Effector memory CD8-positive, alpha-beta T cell (primary cell): ENCODE measurements at regions not wholly inside any gene's neighbourhood (a gene's known extent, or its start where the extent isn't known, plus 50 kb on each side); places are given as distances from the start of the nearest gene placed in this dataset.
"Not testable (repeated sequence)": the region's sequence is repeated elsewhere in the genome, so short reads cannot be mapped to it uniquely, and the experiment has no call there.

ENCODE experiments used
- ATAC-seq: fragments of 150-1000 bp; cut with Tn5 transposase; replicated peaks from 2 replicates; pipeline ENCODE4 v1.10.0; 2021; ENCODE audit warnings: mild to moderate bottlenecking, moderate library complexity
- DNase-seq, 3 experiments: peaks; one replicate each; pipeline ENCODE4 v3.0.0; 2021
- H3K27ac Mint-ChIP-seq, 2 donors: one replicate each; pipeline ENCODE4 v1.8.0; 2022; ENCODE audit warnings: mild to moderate bottlenecking in 2 of 2, mixed read lengths in 2 of 2, moderate library complexity in 2 of 2
- H3K27me3 Mint-ChIP-seq, 2 donors: one replicate each; pipeline ENCODE4 v1.8.0; 2022; ENCODE audit warnings: mixed read lengths in 2 of 2
- H3K36me3 Mint-ChIP-seq: one replicate; pipeline ENCODE4 v1.8.0; 2022; ENCODE audit warnings: mild to moderate bottlenecking, moderate library complexity, mixed read lengths; ENCODE audit not compliant: insufficient read depth
- H3K4me1 Mint-ChIP-seq, 2 donors: one replicate each; pipeline ENCODE4 v1.8.0; 2022; ENCODE audit warnings: low read depth in 2 of 2, mixed read lengths in 2 of 2
- H3K4me3 Mint-ChIP-seq, 2 donors: one replicate each; pipeline ENCODE4 v1.8.0; 2022; ENCODE audit warnings: mild to moderate bottlenecking in 2 of 2, mixed read lengths in 2 of 2, moderate library complexity in 2 of 2
- H3K9me3 Mint-ChIP-seq, 2 donors: one replicate each; pipeline ENCODE4 v1.8.0; 2022; ENCODE audit warnings: mixed read lengths in 2 of 2

DNA sequence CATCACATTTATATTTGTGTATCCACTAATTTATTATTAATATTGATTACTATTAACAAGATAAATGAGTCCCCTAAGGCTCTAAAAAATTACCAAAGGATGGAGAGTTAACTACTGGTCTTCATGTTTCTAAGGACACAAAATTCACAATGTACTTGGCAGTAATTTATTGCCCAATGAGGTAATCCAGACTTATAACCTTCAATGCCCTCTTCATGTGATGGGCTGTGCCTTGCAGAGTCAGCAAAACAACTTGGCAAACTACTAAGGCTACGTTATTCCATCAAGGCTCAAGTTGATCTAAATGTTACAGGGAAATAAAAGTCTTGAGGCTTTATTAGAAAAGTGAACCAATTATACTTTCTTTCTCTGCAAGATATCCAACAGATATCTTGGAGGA, 804.9 kb upstream of the NXPH2 start:
- Mint-ChIP-seq H3K36me3 (no peaks in the 10 kb centered on the region), H3K27ac (no peak overlapping the region), H3K4me3 (no peak overlapping the region), H3K27me3 (no peaks in the 10 kb centered on the region), H3K4me1 (no peaks in the 10 kb centered on the region), H3K9me3 (peaks cover 8 to 20% of the 10 kb centered on the region in 2 donors)
- no peak for DNase-seq
- no peak for ATAC-seq

DNA sequence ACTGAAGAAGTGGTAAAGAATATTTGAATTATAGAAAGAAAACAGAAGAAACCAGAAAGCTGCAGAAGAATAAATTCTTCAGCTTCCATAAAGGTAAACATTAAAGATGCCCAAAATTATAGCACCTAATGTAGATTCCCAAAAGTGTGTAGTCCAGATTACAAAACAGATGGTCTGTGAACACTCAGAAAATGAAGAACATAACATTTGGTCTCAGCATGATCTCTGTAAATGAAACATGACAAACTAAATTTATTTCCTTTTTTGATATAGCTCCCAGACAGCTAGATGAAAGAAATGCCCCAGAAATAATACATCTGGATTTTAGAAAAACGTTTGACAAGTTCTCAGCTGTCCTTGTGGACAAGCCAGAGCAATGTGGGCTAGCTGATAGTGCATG, 794.2 kb upstream of the NXPH2 start:
- ATAC-seq: no peak
- Mint-ChIP-seq H3K9me3 (peaks cover 6 to 35% of the 10 kb centered on the region in 2 donors), H3K4me1 (no peaks in the 10 kb centered on the region), H3K27ac (no peak overlapping the region), H3K27me3 (no peaks in the 10 kb centered on the region), H3K4me3 (no peak overlapping the region), H3K36me3 (no peaks in the 10 kb centered on the region)
- no peak for DNase-seq

DNA sequence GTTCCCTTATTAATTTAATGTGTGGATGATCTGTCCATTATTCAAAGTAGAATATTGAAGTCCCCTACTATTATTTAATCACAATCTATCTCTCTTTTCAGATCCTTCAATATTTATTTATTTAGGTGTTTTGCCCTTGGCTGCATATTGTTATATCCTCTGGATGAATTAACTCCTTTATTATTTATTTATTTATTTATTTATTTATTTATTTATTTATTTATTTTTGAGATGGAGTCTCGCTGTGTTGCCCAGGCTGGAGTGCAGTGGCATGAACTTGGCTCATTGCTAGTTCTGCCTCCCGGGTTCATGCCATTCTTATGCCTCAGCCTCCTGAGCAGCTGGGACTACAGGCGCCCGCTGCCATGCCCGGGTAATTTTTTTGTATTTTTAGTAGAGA, 776.6 kb upstream of the NXPH2 start:
- H3K4me3 Mint-ChIP-seq: no peak overlapping the region
- no peak overlapping the region for H3K27ac Mint-ChIP-seq
- H3K9me3 Mint-ChIP-seq: peaks cover 14 to 24% of the 10 kb centered on the region in 2 donors
- no peak for ATAC-seq
- no peaks in the 10 kb centered on the region for H3K36me3 Mint-ChIP-seq
- DNase-seq: no peak
- no peaks in the 10 kb centered on the region for H3K4me1 Mint-ChIP-seq
- no peaks in the 10 kb centered on the region for H3K27me3 Mint-ChIP-seq

DNA sequence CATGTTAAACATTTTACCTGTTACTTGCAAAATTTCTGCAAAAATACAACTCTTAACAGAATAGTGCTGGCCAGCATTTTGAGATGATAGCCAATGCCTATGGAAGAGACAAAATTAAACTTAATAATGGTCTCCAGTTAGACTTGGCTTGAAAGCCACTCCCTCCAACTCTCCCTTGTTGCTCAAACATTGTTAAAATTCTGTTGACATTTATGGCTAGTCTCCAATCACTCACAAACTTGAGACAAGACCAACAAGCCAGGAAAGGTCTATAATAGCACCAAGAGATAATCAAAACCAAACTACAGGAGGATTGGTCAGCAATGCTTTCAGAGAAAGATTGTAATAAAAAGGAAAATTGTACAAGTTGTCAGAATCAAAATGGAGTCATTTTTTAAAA, 770.7 kb upstream of the NXPH2 start:
- Mint-ChIP-seq H3K27me3 (no peaks in the 10 kb centered on the region), H3K4me3 (no peak overlapping the region), H3K27ac (no peak overlapping the region), H3K4me1 (no peaks in the 10 kb centered on the region), H3K9me3 (peaks cover 5 to 7% of the 10 kb centered on the region in 2 donors), H3K36me3 (no peaks in the 10 kb centered on the region)
- no peak for ATAC-seq
- DNase-seq: no peak

DNA sequence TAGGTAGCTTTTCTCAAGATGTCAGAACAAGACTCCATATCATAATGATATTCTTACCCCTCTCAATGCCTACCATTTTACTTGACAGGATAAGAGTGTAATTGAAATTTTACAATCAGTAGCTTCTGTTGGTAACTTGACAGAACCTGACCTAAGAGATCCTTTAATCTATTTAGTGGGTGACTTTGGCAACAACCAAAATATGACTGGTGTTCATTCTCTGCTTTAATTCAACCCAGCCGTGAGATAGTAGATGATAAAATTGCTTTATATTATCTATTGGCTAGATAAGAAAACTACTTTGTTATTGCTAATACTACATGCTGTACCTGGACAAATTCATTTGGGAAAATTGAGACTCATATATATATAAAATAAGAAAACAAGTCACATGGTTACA, 770.2 kb upstream of the NXPH2 start:
- Mint-ChIP-seq H3K36me3 (no peaks in the 10 kb centered on the region), H3K27me3 (no peaks in the 10 kb centered on the region), H3K4me1 (no peaks in the 10 kb centered on the region), H3K9me3 (peaks cover 4 to 7% of the 10 kb centered on the region in 2 donors), H3K4me3 (no peak overlapping the region), H3K27ac (no peak overlapping the region)
- no peak for ATAC-seq
- no peak for DNase-seq

DNA sequence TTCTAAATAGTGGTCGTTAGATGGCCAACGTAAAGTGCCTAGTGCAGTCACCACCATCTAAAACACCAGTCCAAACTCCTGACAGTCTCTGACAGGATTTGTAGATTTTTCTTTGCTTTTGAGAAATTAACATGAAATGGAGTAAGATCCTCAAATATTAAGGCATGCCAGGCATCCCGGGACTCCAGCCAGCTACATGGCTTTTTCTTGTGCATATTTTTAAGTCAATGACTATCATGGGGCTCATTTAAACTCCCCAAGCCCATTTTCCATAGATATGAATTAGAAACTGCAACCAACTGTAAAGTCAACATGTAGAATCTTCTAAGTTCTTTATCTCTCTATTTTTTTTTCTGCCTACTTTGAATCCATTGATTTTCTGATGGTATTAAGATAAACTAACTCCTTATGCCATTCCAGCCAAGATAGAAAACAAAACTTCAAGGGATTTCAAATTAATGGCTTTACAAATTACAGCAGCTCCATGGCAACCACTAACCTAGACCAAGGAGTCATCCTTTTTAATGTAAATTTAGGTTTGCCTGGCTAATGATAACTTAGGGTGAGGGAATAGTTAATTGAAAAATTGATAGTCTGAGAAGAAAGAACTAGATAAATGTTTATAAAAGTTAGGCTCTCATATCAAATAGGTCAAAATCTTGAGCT, 764.1 kb upstream of the NXPH2 start:
- Mint-ChIP-seq H3K27ac (no peak overlapping the region), H3K27me3 (no peaks in the 10 kb centered on the region), H3K4me1 (no peaks in the 10 kb centered on the region), H3K36me3 (no peaks in the 10 kb centered on the region), H3K4me3 (no peak overlapping the region), H3K9me3 (peaks cover 6 to 8% of the 10 kb centered on the region in 2 donors)
- ATAC-seq: no peak
- no peak for DNase-seq

DNA sequence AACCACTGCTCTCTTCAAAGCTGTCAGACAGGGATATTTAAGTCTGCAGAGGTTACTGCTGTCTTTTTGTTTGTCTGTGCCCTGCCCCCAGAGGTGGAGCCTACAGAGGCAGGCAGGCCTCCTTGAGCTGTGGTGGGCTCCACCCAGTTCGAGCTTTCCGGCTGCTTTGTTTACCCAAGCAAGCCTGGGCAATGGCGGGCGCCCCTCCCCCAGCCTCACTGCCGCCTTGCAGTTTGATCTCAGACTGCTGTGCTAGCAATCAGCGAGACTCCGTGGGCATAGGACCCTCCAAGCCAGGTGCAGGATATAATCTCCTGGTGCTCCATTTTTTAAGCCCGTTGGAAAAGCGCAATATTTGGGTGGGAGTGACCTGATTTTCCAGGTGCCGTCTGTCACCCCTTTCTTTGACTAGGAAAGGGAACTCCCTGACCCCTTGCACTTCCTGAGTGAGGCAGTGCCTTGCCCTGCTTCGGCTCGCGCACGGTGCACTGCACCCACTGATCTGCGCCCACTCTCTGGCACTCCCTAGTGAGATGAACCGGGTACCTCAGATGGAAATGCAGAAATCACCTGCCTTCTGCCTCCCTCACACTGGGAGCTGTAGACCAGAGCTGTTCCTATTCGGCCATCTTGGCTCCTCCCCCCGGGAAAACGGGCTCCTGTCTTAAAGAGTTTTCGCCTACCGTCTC, 758.3 kb upstream of the NXPH2 start:
- not testable (repeated sequence) for H3K9me3 Mint-ChIP-seq, H3K27me3 Mint-ChIP-seq, ATAC-seq

DNA sequence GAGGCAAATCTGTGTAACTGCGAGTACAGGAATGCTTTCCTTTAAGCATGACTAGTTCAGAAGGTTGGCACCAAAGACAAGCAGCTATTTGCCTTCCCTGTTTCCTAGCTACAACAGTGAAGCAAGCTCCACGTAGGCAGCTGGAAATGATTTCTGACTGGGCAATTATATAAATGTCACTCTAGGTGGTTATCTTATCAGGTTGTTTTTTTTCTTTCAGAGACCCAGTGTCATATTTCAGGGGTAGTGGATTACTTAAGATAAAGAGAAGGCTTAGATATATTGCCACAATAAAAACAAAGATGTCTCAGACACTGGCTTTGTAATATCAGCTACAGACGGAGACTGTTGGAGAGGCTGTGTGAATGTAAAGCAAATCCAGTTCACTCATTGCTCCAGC, 748.9 kb upstream of the NXPH2 start:
- ATAC-seq (no peak), DNase-seq (no peak)
- Mint-ChIP-seq H3K4me1 (no peaks in the 10 kb centered on the region), H3K9me3 (peaks cover 5 to 26% of the 10 kb centered on the region in 2 donors), H3K27me3 (no peaks in the 10 kb centered on the region), H3K4me3 (no peak overlapping the region), H3K36me3 (no peaks in the 10 kb centered on the region), H3K27ac (no peak overlapping the region)

More for the DNA sequence above, 758.3 kb upstream of the NXPH2 start:
- not testable (repeated sequence) for H3K36me3 Mint-ChIP-seq, H3K27ac Mint-ChIP-seq, DNase-seq, H3K4me3 Mint-ChIP-seq, H3K4me1 Mint-ChIP-seq

DNA sequence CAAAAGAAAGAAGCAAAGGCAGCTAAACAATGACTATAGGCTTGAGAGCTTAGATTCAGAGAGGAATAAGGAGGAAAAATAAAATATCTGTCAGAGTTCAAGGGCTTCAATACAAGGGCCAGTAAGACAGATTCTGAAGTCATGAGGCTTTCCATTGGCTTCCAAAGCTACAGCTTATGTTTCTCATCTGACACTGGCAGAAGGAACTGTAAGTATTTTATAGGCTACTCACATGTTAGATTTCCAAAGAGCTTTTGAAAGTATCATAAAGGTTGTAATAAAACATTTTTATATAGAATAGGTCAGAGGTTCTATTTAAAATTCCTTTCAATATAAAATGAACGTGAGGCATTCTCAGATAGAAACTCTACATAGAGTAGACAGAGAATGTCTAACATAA, 746.6 kb upstream of the NXPH2 start:
- DNase-seq (no peak), ATAC-seq (no peak)
- H3K4me1 Mint-ChIP-seq: no peaks in the 10 kb centered on the region
- no peak overlapping the region for H3K4me3 Mint-ChIP-seq
- no peak overlapping the region for H3K27ac Mint-ChIP-seq
- H3K9me3 Mint-ChIP-seq: peaks cover 3 to 31% of the 10 kb centered on the region in 2 donors
- H3K36me3 Mint-ChIP-seq: no peaks in the 10 kb centered on the region
- H3K27me3 Mint-ChIP-seq: no peaks in the 10 kb centered on the region

DNA sequence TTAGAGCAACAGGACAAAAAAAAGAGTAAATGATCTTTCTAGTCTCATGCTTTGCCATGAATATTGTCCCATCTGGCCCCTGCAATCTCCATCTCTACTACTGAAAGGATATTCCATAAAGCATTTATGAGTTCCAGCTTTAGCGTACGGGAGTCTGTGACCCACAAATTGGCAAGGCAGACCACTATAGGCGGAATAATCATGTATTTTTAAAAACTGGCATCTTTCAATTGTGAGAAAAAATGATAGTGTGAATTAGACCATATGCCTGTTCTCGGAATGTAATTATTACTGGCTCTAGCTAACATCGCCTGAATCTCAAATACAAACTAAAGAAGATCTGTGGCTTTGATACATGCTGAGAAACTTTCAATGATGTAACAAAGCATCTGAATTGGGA, 738.1 kb upstream of the NXPH2 start:
- ATAC-seq (no peak), DNase-seq (no peak)
- H3K27me3 Mint-ChIP-seq: no peaks in the 10 kb centered on the region
- no peak overlapping the region for H3K27ac Mint-ChIP-seq
- H3K4me3 Mint-ChIP-seq: no peak overlapping the region
- peaks cover 7 to 10% of the 10 kb centered on the region in 2 donors for H3K9me3 Mint-ChIP-seq
- no peaks in the 10 kb centered on the region for H3K36me3 Mint-ChIP-seq
- H3K4me1 Mint-ChIP-seq: no peaks in the 10 kb centered on the region

DNA sequence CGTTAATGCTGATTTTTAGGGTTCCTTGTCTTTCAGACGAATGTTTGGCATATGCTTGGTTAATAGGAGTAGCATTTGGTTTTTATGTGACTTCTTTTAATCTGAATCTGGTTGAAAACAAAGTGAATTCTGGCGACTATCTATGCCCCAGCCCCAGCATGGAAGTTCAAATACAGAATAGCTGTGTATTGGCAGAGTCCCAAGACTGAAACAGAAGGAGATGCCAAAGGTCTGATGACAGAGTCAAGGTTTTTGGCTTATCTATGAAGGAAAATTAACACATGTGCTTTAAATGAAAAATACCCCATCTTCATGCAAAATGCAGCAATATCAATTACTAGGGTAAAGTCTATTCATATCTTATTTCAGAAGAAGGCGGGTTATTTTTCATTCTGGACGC, 734.8 kb upstream of the NXPH2 start:
- no peaks in the 10 kb centered on the region for H3K27me3 Mint-ChIP-seq
- H3K4me3 Mint-ChIP-seq: no peak overlapping the region
- DNase-seq (no peak), ATAC-seq (no peak)
- peaks cover 2 to 4% of the 10 kb centered on the region in 2 donors for H3K9me3 Mint-ChIP-seq
- H3K4me1 Mint-ChIP-seq: no peaks in the 10 kb centered on the region
- H3K36me3 Mint-ChIP-seq: no peaks in the 10 kb centered on the region
- H3K27ac Mint-ChIP-seq: no peak overlapping the region

DNA sequence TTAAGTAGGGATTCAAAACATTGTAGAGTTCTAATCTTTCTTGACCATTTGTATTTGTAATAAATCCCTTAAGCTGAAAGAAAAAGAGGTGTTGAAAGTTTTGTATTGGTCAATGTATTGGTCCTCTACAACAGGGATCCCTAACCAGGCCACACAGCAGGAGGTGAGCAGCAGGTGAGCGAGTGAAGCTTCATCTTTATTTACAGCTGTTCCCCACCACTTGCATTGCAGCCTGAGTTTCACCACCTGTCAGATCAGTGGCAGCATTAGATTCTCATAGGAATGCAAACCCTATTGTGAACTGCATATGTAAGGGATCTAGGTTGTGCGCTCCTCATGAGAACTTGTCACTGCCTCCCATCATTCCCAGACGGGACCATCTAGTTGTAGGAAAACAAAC, 715.7 kb upstream of the NXPH2 start:
- ATAC-seq: no peak
- Mint-ChIP-seq H3K36me3 (no peaks in the 10 kb centered on the region), H3K9me3 (peaks cover 10 to 18% of the 10 kb centered on the region in 2 donors), H3K27ac (no peak overlapping the region), H3K4me3 (no peak overlapping the region), H3K27me3 (no peaks in the 10 kb centered on the region), H3K4me1 (no peaks in the 10 kb centered on the region)
- no peak for DNase-seq

DNA sequence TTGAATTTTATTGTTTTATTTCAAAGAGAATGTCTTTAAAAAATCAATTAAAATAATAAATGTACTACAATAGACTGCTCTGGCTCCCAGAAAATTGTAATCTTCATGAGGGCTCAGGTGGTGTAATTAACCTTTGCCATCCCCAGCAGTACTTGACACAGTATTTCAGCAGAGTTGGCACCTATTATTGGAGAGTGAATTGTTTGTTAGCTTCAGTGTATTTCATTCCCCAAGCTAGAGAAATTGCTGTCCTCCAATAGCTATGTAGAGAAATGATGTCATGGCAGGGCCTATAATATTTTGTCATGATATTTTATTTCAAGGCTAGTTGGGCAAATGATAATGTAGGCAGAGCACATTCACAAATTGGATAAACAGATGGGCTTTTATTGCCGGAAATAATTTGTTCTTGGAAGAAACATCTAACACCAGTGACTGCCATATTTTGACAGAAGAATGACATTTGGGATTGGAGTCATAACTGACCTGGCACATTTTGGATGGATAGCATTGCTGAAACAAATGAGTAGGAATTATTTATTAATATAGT, 712.0 kb upstream of the NXPH2 start:
- H3K4me3 Mint-ChIP-seq: no peak overlapping the region
- H3K27ac Mint-ChIP-seq: no peak overlapping the region
- DNase-seq (no peak), ATAC-seq (no peak)
- no peaks in the 10 kb centered on the region for H3K4me1 Mint-ChIP-seq
- no peaks in the 10 kb centered on the region for H3K36me3 Mint-ChIP-seq
- H3K27me3 Mint-ChIP-seq: no peaks in the 10 kb centered on the region
- H3K9me3 Mint-ChIP-seq: peaks cover 0 to 7% of the 10 kb centered on the region in 2 donors

DNA sequence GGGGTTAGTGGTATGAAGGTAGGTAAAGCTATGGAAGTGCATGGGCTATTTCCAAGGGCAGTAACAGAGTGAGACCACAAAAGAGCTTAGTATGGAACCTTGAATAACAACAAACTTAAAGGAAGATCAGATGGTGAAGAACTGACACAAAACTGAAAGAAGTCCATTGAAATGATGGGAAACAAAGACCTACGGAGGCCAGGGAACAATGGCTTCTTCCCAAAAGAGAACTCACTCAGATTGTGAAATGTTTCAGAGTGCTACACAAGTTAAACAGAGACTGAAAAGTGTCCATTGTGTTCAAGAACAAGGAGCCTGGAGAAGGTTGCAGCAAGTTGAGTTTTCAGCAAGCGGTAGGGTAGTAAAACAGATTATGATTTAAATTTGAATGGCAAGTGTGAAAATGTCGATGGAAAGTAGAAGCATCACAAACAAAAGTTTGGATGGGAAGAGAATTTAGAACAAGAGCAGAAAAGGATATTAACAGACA, 700.0 kb upstream of the NXPH2 start:
- Mint-ChIP-seq H3K4me1 (no peaks in the 10 kb centered on the region), H3K27me3 (no peaks in the 10 kb centered on the region), H3K36me3 (no peaks in the 10 kb centered on the region), H3K27ac (no peak overlapping the region), H3K9me3 (peaks cover 7 to 18% of the 10 kb centered on the region in 2 donors), H3K4me3 (no peak overlapping the region)
- DNase-seq: no peak
- no peak for ATAC-seq
